Stomach smooth muscle (tissue), 2 donors: ENCODE measurements at regions not wholly inside any gene's neighbourhood (a gene's known extent, or its start where the extent isn't known, plus 50 kb on each side); places are given as distances from the start of the nearest gene placed in this dataset.
"Not testable (repeated sequence)": the region's sequence is repeated elsewhere in the genome, so short reads cannot be mapped to it uniquely, and the experiment has no call there.

ENCODE experiments used
- H3K27ac ChIP-seq: one replicate; pipeline ENCODE4 v1.7.0; 2013; ENCODE audit warnings: mild to moderate bottlenecking, low read length, inconsistent platforms
- H3K27me3 ChIP-seq, 2 donors: one replicate each; pipeline ENCODE4 v1.7.0; 2013; ENCODE audit warnings: low read length in 2 of 2; ENCODE audit not compliant: insufficient read depth in 2 of 2, control insufficient read depth in 1 of 2
- H3K36me3 ChIP-seq, 2 donors: one replicate each; pipeline ENCODE4 v1.7.0; 2013; ENCODE audit warnings: low read length in 2 of 2; ENCODE audit not compliant: control insufficient read depth in 2 of 2, insufficient read depth in 2 of 2
- H3K4me1 ChIP-seq: one replicate; pipeline ENCODE4 v1.7.0; 2013; ENCODE audit warnings: low read length; ENCODE audit not compliant: control insufficient read depth, insufficient read depth
- H3K4me3 ChIP-seq, 2 donors: one replicate each; pipeline ENCODE4 v1.7.0; 2013; ENCODE audit warnings: low read length in 2 of 2
- H3K9ac ChIP-seq, 2 donors: one replicate each; pipeline ENCODE4 v1.7.0; 2013; ENCODE audit warnings: low read length in 2 of 2, mild to moderate bottlenecking in 1 of 2
- H3K9me3 ChIP-seq, 2 donors: one replicate each; pipeline ENCODE4 v1.7.0; 2013; ENCODE audit warnings: low read length in 2 of 2; ENCODE audit not compliant: control insufficient read depth in 2 of 2
- donor health status: healthy.
- donor health status: Pancreatic carcinoma.

GRCh38 chr21:28592205-28592865 is 400.3 kb downstream of the LTN1 start:
- Histone ChIP-seq H3K36me3 (no peaks in the 10 kb centered on the region), H3K9me3 (peaks cover 0 to 4% of the 10 kb centered on the region in 2 donors), H3K9ac (no peak overlapping the region), H3K27ac (no peak overlapping the region), H3K27me3 (no peaks in the 10 kb centered on the region), H3K4me3 (no peak overlapping the region), H3K4me1 (no peaks in the 10 kb centered on the region)

DNA sequence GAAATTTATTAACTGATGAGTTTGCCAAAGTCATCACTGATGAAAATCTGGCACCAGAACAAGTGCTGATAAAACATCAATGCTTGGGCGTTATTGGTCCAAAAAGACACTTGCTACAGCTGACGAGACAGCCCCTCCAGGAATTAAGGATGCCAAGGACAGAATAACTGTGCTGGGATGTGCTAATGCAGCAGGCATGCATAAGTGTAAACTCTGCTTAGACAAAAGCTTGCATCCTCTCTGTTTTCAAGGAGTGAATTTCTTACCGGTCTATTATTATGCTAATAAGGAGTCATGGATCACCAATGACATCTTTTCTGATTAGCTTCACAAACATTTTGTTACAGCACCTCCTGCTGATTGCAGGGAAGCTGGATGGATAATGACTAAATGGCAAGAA is 402.0 kb downstream of the LTN1 start:
- H3K27ac ChIP-seq = no peak overlapping the region
- H3K4me3 ChIP-seq = no peak overlapping the region
- no peak overlapping the region for H3K9ac ChIP-seq
- H3K36me3 ChIP-seq = no peaks in the 10 kb centered on the region
- no peaks in the 10 kb centered on the region for H3K27me3 ChIP-seq
- H3K9me3 ChIP-seq = peaks cover 0 to 4% of the 10 kb centered on the region in 2 donors
- no peaks in the 10 kb centered on the region for H3K4me1 ChIP-seq

DNA sequence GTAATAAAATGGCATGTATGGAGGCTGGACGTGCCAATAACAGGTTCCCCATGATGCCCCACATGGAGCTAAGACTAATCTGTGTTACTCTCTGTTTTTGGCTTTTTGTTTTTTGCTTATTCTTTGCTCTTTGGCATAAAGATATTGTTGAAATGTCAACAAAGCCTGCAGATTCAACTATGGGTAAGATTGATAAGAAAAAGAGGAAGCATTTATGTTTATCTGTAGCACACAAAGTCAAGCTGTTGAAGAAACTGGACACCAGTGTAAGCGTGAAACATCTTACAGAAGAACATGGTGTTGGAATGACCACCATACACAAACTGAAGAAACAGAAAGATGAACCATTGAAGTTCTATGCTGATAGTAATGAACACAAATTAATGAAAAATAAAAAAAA is 402.7 kb downstream of the LTN1 start:
- H3K36me3 ChIP-seq = no peaks in the 10 kb centered on the region
- H3K9ac ChIP-seq = no peak overlapping the region
- H3K27me3 ChIP-seq = no peaks in the 10 kb centered on the region
- H3K9me3 ChIP-seq = peaks cover 0 to 4% of the 10 kb centered on the region in 2 donors
- H3K4me1 ChIP-seq = no peaks in the 10 kb centered on the region
- H3K4me3 ChIP-seq = no peak overlapping the region
- no peak overlapping the region for H3K27ac ChIP-seq

GRCh38 chr21:28588997-28589396 is 403.7 kb downstream of the LTN1 start:
- peaks cover 0 to 4% of the 10 kb centered on the region in 2 donors for H3K9me3 ChIP-seq
- H3K4me3 ChIP-seq = no peak overlapping the region
- H3K9ac ChIP-seq = no peak overlapping the region
- H3K4me1 ChIP-seq = no peaks in the 10 kb centered on the region
- no peak overlapping the region for H3K27ac ChIP-seq
- no peaks in the 10 kb centered on the region for H3K36me3 ChIP-seq
- no peaks in the 10 kb centered on the region for H3K27me3 ChIP-seq

DNA sequence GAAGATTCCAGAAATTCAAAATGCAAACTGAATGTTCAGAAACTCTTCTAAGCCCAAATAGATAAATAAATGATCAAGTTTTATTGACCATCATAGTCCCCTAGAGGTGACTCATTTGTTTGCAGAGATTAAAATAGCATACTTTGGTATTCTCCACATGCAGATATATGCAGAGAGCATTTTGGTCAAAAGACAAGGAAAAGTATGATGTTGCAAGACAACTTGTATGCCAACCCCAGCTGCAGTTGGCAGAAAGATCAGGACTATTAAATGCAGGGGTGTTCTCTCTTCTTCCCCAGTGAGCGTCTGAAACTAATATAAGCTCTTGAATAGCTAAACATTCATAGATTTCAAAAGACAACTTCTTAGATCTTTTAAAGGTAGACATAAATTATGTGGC is 404.9 kb downstream of the LTN1 start:
- H3K9me3 ChIP-seq = peaks cover 0 to 4% of the 10 kb centered on the region in 2 donors
- no peaks in the 10 kb centered on the region for H3K4me1 ChIP-seq
- H3K4me3 ChIP-seq = no peak overlapping the region
- H3K9ac ChIP-seq = no peak overlapping the region
- no peaks in the 10 kb centered on the region for H3K27me3 ChIP-seq
- H3K36me3 ChIP-seq = no peaks in the 10 kb centered on the region
- H3K27ac ChIP-seq = no peak overlapping the region

DNA sequence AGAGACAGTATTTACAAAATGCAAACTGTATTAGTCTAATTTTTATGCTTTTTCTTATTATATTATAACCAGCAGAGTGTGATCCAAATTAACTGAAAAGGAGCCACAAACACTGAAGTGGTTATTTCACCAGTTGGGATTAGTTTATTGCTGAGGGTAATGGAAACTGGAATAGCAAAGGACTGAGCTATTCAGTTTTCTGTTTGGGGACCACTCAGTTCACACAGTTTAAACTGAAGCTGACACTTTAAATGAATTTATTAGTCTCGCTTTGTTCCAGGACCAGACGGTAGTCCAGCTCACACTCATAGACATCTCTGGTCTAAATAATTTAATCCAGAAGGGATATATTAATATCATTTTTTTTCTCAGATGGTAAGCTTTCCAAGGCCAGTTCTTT is 410.7 kb downstream of the LTN1 start:
- no peaks in the 10 kb centered on the region for H3K36me3 ChIP-seq
- no peaks in the 10 kb centered on the region for H3K4me1 ChIP-seq
- H3K27ac ChIP-seq = no peak overlapping the region
- no peak overlapping the region for H3K4me3 ChIP-seq
- H3K9me3 ChIP-seq = no peaks in the 10 kb centered on the region
- H3K9ac ChIP-seq = no peak overlapping the region
- no peaks in the 10 kb centered on the region for H3K27me3 ChIP-seq

DNA sequence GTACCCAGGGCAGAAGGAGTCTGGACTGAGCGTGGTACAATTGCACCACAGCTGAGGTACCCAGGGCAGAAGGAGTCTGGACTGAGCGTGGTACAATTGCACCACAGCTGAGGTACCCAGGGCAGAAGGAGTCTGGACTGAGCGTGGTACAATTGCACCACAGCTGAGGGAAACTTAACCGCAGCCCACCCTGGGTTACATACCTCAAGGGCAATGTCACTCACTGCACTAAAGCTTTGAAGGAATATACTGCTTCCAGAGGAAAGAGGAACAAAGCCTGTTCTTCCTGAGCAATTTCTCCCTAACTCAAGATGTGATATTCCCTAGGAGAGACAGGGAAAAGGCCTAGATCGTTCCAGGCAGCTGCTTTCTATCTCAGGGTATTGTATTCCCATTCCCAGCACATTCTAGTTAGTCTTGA is 411.4 kb downstream of the LTN1 start:
- not testable (repeated sequence) for H3K9me3 ChIP-seq, H3K4me1 ChIP-seq, H3K36me3 ChIP-seq, H3K4me3 ChIP-seq, H3K27me3 ChIP-seq, H3K9ac ChIP-seq, H3K27ac ChIP-seq

GRCh38 chr21:28580585-28580984 is 412.1 kb downstream of the LTN1 start:
- no peaks in the 10 kb centered on the region for H3K36me3 ChIP-seq
- H3K4me3 ChIP-seq = no peak overlapping the region
- H3K9me3 ChIP-seq = no peaks in the 10 kb centered on the region
- no peaks in the 10 kb centered on the region for H3K4me1 ChIP-seq
- no peaks in the 10 kb centered on the region for H3K27me3 ChIP-seq
- no peak overlapping the region for H3K9ac ChIP-seq
- H3K27ac ChIP-seq = no peak overlapping the region

- no peak overlapping the region for H3K27ac ChIP-seq
- H3K9ac ChIP-seq = no peak overlapping the region
- H3K4me1 ChIP-seq = no peaks in the 10 kb centered on the region
- H3K27me3 ChIP-seq = no peaks in the 10 kb centered on the region
- no peak overlapping the region for H3K4me3 ChIP-seq
- H3K9me3 ChIP-seq = peaks cover 0 to 3% of the 10 kb centered on the region in 2 donors
- H3K36me3 ChIP-seq = no peaks in the 10 kb centered on the region
Observed at GRCh38 chr21:28579986-28580550, 412.6 kb downstream of the LTN1 start.

GRCh38 chr21:28568692-28569091 is 424.0 kb downstream of the LTN1 start:
- Histone ChIP-seq H3K27me3 (no peaks in the 10 kb centered on the region), H3K36me3 (no peaks in the 10 kb centered on the region), H3K9ac (no peak overlapping the region), H3K4me3 (no peak overlapping the region), H3K9me3 (no peaks in the 10 kb centered on the region), H3K27ac (no peak overlapping the region), H3K4me1 (no peaks in the 10 kb centered on the region)

DNA sequence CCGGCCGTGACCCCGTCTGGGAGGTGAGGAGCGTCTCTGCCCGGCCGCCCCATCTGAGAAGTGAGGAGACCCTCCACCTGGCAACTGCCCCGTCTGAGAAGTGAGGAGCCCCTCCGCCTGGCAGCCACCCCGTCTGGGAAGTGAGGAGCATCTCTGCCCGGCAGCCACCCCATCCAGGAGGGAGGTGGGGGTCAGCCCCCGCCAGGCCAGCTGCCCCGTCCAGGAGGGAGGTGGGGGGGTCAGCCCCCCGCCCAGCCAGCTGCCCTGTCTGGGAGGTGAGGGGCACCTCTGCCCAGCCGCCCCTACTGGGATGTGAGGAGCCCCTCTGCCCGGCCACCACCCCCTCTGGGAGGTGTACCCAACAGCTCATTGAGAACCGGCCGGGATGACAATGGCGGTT is 428.7 kb downstream of the LTN1 start:
- not testable (repeated sequence) for H3K27me3 ChIP-seq, H3K36me3 ChIP-seq, H3K27ac ChIP-seq, H3K4me1 ChIP-seq, H3K9me3 ChIP-seq, H3K9ac ChIP-seq, H3K4me3 ChIP-seq
